ENCODE measurements at regions not wholly inside any gene's neighbourhood (a gene's known extent, or its start where the extent isn't known, plus 50 kb on each side); places are given as distances from the start of the nearest gene placed in this dataset.

DNA sequence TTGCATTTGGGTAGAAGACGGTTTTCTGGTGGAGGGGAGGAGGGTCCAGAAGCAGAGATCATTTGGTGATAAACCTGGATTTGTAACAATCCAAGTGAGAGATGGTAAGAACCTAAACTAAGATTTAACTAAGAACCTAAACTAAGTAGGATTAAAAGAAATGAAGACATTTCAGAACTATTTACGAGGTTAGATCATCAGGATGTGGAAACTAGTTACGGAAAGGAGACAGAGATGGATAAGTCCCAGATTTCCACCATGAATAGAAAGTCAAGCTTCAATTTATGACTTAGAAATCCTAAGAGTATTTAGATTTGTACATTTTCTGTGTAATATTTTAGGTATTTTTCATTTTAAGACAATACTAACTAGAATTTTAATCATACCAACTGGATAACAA, 86.3 kb downstream of the SEC16B start:
- TF ChIP-seq, protein P1, sequence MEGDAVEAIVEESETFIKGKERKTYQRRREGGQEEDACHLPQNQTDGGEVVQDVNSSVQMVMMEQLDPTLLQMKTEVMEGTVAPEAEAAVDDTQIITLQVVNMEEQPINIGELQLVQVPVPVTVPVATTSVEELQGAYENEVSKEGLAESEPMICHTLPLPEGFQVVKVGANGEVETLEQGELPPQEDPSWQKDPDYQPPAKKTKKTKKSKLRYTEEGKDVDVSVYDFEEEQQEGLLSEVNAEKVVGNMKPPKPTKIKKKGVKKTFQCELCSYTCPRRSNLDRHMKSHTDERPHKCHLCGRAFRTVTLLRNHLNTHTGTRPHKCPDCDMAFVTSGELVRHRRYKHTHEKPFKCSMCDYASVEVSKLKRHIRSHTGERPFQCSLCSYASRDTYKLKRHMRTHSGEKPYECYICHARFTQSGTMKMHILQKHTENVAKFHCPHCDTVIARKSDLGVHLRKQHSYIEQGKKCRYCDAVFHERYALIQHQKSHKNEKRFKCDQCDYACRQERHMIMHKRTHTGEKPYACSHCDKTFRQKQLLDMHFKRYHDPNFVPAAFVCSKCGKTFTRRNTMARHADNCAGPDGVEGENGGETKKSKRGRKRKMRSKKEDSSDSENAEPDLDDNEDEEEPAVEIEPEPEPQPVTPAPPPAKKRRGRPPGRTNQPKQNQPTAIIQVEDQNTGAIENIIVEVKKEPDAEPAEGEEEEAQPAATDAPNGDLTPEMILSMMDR (IDR thresholded peaks at IDR 0.05) = no peak
- TF ChIP-seq POLR2A (IDR thresholded peaks at IDR 0.05) = no peak

All from uterus (tissue), 2 donors.